22Rv1 (cell line): ENCODE measurements at regions not wholly inside any gene's neighbourhood (a gene's known extent, or its start where the extent isn't known, plus 50 kb on each side); places are given as distances from the start of the nearest gene placed in this dataset.
A peak's percentile ranks its signal among the peaks of the same experiment; 100 is the strongest.

Experiments
- H3K27ac ChIP-seq: fragments of 450-650 bp; 2 replicates; pipeline ENCODE4 v1.5.1; 2017
- ZFX ChIP-seq: fragments of 450-650 bp; IDR thresholded peaks from 2 replicates; pipeline ENCODE4 v1.6.1; 2017; ENCODE audit warnings: antibody characterized with exemption, borderline replicate concordance
- TF ChIP-seq, protein P1 (sequence below): fragments of 450-650 bp; IDR thresholded peaks from 2 replicates; pipeline ENCODE4 v1.5.1; 2017; ENCODE audit warnings: mild to moderate bottlenecking

DNA sequence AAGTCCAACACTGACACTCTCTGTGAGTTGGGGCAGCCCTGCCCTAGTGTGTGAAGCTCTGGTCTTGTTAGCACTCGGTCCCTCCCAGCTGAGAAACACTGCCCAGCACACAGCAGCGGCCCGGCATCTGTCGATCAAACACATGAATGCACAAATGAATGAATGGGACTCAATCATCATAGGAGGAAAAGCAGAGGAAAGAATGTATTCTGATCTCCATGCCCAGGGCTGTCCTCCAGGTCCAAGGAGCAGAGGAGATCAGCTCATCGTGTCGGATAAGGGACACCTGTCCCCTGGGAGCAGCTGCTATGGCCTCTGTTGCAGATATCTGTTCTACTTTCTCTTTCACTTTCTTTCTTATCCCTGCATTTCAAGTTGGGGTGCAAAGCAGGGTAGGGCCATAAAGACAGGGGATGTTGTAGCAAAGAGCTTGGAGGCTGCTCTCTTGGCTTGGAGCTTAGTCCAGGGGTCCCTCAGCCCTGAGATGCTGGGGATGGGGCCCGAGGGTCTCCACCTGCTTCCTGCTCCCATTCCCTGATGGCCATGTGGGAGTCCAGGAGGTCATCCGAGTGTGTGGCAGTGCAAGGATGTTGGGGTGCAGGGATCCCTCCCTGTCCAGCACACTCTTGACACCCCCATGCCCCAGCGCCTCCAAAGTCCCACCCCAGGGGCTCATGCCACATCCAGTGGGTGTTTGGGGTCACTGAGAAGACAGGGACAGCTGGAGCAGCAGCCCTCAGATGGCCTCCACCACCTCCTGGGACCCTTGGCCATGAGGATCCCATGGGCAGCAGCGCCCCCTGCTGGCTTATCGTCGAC is 88.2 kb downstream of the IRF8 start:
- TF ChIP-seq ZFX, result no peak
- TF ChIP-seq, protein P1, sequence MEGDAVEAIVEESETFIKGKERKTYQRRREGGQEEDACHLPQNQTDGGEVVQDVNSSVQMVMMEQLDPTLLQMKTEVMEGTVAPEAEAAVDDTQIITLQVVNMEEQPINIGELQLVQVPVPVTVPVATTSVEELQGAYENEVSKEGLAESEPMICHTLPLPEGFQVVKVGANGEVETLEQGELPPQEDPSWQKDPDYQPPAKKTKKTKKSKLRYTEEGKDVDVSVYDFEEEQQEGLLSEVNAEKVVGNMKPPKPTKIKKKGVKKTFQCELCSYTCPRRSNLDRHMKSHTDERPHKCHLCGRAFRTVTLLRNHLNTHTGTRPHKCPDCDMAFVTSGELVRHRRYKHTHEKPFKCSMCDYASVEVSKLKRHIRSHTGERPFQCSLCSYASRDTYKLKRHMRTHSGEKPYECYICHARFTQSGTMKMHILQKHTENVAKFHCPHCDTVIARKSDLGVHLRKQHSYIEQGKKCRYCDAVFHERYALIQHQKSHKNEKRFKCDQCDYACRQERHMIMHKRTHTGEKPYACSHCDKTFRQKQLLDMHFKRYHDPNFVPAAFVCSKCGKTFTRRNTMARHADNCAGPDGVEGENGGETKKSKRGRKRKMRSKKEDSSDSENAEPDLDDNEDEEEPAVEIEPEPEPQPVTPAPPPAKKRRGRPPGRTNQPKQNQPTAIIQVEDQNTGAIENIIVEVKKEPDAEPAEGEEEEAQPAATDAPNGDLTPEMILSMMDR, result peak; percentile 68
- H3K27ac ChIP-seq, result no peak overlapping the region

DNA sequence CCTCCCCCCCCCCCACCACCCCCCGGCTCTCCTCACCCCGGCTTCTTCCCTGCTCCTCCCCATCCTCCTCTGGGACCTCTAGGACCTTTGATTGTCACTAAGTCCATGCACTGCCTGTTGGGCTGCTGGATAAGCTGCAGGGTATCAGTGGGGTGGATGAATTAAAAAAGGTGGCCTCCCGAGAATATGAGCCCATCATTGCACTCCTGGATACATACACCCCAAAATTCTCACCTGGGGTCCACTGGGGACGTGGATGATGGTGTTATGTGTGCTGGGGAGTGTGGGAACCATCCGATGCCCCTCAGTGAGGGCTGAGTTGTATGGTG is 88.8 kb downstream of the IRF8 start:
- no peak overlapping the region for H3K27ac ChIP-seq
- TF ChIP-seq ZFX, result no peak
- TF ChIP-seq, protein P1, result peak; percentile 29

DNA sequence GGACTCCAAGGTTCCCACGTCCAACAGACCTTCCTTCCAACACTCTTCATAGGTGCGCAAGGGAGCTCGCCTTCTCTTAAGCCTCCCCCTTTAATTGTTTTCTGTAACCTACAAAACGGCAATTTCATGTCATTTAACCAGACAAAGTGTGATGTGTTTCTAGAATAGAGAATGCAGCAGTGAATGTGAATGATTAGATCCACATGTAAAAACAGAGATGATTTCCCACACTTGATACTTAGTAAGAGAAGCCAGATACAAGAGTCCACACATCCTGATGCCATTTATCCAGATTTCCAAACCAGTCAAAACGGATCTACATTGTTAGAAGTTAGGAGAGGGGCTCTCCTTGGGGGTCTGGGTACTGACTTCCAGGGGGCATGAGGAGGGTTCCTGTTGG is 89.3 kb downstream of the IRF8 start:
- no peak for TF ChIP-seq ZFX
- TF ChIP-seq, protein P1, result no peak
- no peak overlapping the region for H3K27ac ChIP-seq

DNA sequence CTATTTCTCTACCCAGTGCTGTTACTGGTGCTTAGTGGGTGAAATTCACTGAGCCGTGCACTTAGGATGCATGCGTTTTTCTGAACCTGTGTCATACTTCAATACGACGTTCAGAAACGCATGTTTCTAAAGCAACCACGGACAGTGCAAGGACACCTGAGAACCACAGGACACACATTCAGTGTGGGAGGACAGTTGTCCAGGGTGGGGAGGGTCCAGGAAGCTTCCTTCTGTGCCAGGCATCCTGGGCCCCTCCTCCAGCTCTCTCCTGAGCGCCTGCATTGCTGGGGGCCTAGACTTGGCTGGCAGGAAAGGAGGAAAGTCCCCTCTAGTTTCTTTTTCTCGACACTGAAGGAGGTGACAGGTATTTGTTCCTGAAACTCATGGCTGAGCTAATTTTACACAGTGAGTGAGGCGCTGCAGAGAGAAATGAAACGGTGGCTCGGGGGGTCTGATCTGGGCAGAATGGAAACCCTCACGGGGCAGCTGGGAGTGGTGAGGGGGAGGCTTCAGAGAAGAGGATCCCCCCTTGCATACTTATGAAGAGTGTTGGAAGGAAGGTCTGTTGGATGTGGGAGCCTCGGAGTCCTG is 89.9 kb downstream of the IRF8 start:
- TF ChIP-seq, protein P1, result no peak
- no peak for TF ChIP-seq ZFX
- no peak overlapping the region for H3K27ac ChIP-seq

DNA sequence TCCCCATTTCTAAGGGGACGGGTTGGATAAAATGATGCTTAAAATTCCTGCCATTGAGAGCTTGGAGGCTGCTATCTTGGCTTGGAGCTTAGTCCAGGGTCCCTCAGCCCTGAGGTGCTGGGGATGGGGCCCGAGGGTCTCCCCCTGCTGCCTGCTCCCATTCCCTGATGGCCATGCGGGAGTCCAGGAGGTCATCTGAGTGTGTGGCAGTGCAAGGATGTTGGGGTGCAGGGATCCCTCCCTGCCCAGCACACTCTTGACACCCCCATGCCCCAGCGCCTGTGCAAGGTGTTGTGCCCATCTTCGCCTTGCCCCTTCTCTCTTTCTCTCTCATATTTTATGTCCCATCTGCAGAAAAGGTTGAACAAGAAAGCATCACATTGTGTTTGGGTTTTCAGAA is 90.4 kb downstream of the IRF8 start:
- H3K27ac ChIP-seq, result no peak overlapping the region
- TF ChIP-seq, protein P1, result no peak
- TF ChIP-seq ZFX, result no peak

DNA sequence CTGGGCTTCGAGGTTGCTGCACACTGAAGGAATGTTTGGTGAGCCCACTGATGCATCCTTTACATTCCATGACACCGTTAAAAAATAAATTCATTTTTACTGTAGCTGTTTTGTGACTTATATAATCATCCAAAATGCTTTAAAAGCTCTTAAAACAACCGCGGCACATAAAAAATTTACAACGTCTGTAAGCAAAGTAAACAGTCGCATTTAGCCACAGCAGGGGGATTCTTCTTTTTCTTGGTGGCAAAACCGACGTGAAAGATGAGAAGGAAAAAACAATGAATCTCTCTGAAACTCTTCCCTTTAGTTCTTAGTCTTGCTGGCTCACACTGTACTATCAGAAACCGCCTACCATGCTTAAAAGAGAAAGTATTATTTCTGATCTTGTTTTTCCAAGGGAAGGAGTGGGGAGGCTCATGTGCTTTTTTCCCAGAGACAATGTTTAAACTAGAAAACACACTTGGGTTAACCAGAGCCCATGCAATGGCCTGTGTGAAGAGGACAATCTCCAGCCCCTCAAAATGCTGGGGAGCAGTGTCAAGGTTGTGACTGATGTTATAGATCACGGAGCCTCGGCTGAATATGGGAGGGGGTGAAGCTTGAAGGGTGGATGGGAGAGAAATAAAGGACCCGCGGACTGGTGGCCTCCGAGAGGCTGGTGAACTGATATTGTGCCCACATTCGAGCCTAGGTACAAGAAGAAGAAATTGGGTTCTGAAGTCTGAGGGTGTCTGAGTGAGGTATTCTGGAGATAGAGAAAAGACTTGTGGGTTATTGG is 91.1 kb downstream of the IRF8 start:
- TF ChIP-seq, protein P1, result no peak
- TF ChIP-seq ZFX, result no peak
- H3K27ac ChIP-seq, result no peak overlapping the region
